Testis (tissue), 2 donors: ENCODE measurements at regions not wholly inside any gene's neighbourhood (a gene's known extent, or its start where the extent isn't known, plus 50 kb on each side); places are given as distances from the start of the nearest gene placed in this dataset.

Experiments used
- CTCF ChIP-seq, 3 experiments: fragments of 450-650 bp in 2 of 3; fragments of 200-600 bp in 1 of 3; sonication (generic) in 1 of 3; IDR thresholded peaks; one replicate each; pipeline ENCODE4 v1.5.1; 2016 to 2019; ENCODE audit warnings: antibody characterized with exemption in 3 of 3, mild to moderate bottlenecking in 2 of 3, moderate library complexity in 1 of 3
- POLR2A ChIP-seq: fragments of 450-650 bp; IDR thresholded peaks from one replicate; pipeline ENCODE4 v1.6.1; 2017; ENCODE audit warnings: antibody characterized with exemption, mild to moderate bottlenecking, moderate library complexity

GRCh38 chr4:3367866-3368265, 73.9 kb upstream of the HGFAC start:
- TF ChIP-seq CTCF (IDR thresholded peaks at IDR 0.05) (no peak), POLR2A (no peak)
